Ishikawa (cell line): ENCODE measurements at regions not wholly inside any gene's neighbourhood (a gene's known extent, or its start where the extent isn't known, plus 50 kb on each side); places are given as distances from the start of the nearest gene placed in this dataset.

Experiments
- CEBPB ChIP-seq: IDR thresholded peaks from 2 replicates; pipeline ENCODE4 v1.6.1; 2012
- CREB1 ChIP-seq: IDR thresholded peaks from 2 replicates; pipeline ENCODE4 v1.6.1; 2012; ENCODE audit warnings: low read depth
- EGR1 ChIP-seq: IDR thresholded peaks from 2 replicates; pipeline ENCODE4 v1.6.1; 2012
- EP300 ChIP-seq: IDR thresholded peaks from 2 replicates; pipeline ENCODE4 v1.6.1; 2012; ENCODE audit warnings: borderline replicate concordance
- FOXM1 ChIP-seq: IDR thresholded peaks from 2 replicates; pipeline ENCODE4 v1.6.1; 2012; ENCODE audit warnings: low read depth, borderline replicate concordance
- NFIC ChIP-seq: IDR thresholded peaks from 2 replicates; pipeline ENCODE4 v1.6.1; 2012
- RAD21 ChIP-seq: IDR thresholded peaks from 2 replicates; pipeline ENCODE4 v1.6.1; 2012; ENCODE audit warnings: low read depth
- TAF1 ChIP-seq: IDR thresholded peaks from 2 replicates; pipeline ENCODE4 v1.6.1; 2012; ENCODE audit warnings: low read depth, mild to moderate bottlenecking
- TCF12 ChIP-seq: IDR thresholded peaks from 2 replicates; pipeline ENCODE4 v1.6.1; 2012; ENCODE audit warnings: low read depth
- TEAD4 ChIP-seq: IDR thresholded peaks from 2 replicates; pipeline ENCODE4 v1.6.1; 2012
- YY1 ChIP-seq: IDR thresholded peaks from 2 replicates; pipeline ENCODE4 v1.6.1; 2012; ENCODE audit warnings: low read depth
- TF ChIP-seq, protein P1 (sequence below): IDR thresholded peaks from 2 replicates; pipeline ENCODE4 v1.6.1; 2012; ENCODE audit warnings: low read depth, mild to moderate bottlenecking
- TF ChIP-seq, protein P2 (sequence below): IDR thresholded peaks from 2 replicates; pipeline ENCODE4 v1.6.1; 2012
- TF ChIP-seq, protein P3 (sequence below): IDR thresholded peaks from 2 replicates; pipeline ENCODE4 v1.6.1; 2012

- TF ChIP-seq, protein P1, sequence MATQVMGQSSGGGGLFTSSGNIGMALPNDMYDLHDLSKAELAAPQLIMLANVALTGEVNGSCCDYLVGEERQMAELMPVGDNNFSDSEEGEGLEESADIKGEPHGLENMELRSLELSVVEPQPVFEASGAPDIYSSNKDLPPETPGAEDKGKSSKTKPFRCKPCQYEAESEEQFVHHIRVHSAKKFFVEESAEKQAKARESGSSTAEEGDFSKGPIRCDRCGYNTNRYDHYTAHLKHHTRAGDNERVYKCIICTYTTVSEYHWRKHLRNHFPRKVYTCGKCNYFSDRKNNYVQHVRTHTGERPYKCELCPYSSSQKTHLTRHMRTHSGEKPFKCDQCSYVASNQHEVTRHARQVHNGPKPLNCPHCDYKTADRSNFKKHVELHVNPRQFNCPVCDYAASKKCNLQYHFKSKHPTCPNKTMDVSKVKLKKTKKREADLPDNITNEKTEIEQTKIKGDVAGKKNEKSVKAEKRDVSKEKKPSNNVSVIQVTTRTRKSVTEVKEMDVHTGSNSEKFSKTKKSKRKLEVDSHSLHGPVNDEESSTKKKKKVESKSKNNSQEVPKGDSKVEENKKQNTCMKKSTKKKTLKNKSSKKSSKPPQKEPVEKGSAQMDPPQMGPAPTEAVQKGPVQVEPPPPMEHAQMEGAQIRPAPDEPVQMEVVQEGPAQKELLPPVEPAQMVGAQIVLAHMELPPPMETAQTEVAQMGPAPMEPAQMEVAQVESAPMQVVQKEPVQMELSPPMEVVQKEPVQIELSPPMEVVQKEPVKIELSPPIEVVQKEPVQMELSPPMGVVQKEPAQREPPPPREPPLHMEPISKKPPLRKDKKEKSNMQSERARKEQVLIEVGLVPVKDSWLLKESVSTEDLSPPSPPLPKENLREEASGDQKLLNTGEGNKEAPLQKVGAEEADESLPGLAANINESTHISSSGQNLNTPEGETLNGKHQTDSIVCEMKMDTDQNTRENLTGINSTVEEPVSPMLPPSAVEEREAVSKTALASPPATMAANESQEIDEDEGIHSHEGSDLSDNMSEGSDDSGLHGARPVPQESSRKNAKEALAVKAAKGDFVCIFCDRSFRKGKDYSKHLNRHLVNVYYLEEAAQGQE = no peak
- no peak for TF ChIP-seq CEBPB
- TF ChIP-seq, protein P2, sequence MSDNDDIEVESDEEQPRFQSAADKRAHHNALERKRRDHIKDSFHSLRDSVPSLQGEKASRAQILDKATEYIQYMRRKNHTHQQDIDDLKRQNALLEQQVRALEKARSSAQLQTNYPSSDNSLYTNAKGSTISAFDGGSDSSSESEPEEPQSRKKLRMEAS = no peak
- no peak for TF ChIP-seq RAD21
- TF ChIP-seq TAF1 = no peak
- TF ChIP-seq CREB1 = no peak
- TF ChIP-seq TEAD4 = no peak
- TF ChIP-seq EP300 = no peak
- TF ChIP-seq NFIC = no peak
- no peak for TF ChIP-seq FOXM1
- no peak for TF ChIP-seq YY1
- TF ChIP-seq EGR1 = no peak
- TF ChIP-seq, protein P3, sequence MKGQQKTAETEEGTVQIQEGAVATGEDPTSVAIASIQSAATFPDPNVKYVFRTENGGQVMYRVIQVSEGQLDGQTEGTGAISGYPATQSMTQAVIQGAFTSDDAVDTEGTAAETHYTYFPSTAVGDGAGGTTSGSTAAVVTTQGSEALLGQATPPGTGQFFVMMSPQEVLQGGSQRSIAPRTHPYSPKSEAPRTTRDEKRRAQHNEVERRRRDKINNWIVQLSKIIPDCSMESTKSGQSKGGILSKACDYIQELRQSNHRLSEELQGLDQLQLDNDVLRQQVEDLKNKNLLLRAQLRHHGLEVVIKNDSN = no peak
- TF ChIP-seq TCF12 = no peak
Measured at GRCh38 chr4:123536225-123536624, 139.6 kb downstream of the SPRY1 start.
